Mesodermal cell (in vitro differentiated cells): ENCODE measurements at regions not wholly inside any gene's neighbourhood (a gene's known extent, or its start where the extent isn't known, plus 50 kb on each side); places are given as distances from the start of the nearest gene placed in this dataset.

Experiments used
- H3K27ac ChIP-seq: 2 replicates; pipeline ENCODE4 v1.7.0; 2013; ENCODE audit warnings: mild to moderate bottlenecking, low read depth, low read length, moderate library complexity; ENCODE audit not compliant: severe bottlenecking
- H3K36me3 ChIP-seq: 2 replicates; pipeline ENCODE4 v1.7.1; 2013; ENCODE audit warnings: mild to moderate bottlenecking, low read length, moderate library complexity; ENCODE audit not compliant: control insufficient read depth, insufficient read depth
- H3K4me1 ChIP-seq: one replicate; pipeline ENCODE4 v1.7.1; 2013; ENCODE audit warnings: mild to moderate bottlenecking, low read length; ENCODE audit not compliant: insufficient read depth, control insufficient read depth, poor library complexity, severe bottlenecking
- H3K4me3 ChIP-seq: 2 replicates; pipeline ENCODE4 v1.7.0; 2013; ENCODE audit warnings: low read length, control low read depth, mild to moderate bottlenecking; ENCODE audit not compliant: insufficient read depth, poor library complexity, severe bottlenecking; ENCODE audit errors: extremely low read depth
- H3K9me3 ChIP-seq: 2 replicates; pipeline ENCODE4 v1.7.1; 2013; ENCODE audit warnings: mild to moderate bottlenecking, low read length, moderate library complexity; ENCODE audit not compliant: control insufficient read depth
- WGBS, 2 experiments: methylation state at CpG; one replicate each; pipeline ENCODE4 v1.1.5; 2013; ENCODE audit warnings: missing lambda C conversion rate in 2 of 2; ENCODE audit not compliant: insufficient coverage in 2 of 2; 5-methylcytosine and 5-hydroxymethylcytosine counted together

DNA sequence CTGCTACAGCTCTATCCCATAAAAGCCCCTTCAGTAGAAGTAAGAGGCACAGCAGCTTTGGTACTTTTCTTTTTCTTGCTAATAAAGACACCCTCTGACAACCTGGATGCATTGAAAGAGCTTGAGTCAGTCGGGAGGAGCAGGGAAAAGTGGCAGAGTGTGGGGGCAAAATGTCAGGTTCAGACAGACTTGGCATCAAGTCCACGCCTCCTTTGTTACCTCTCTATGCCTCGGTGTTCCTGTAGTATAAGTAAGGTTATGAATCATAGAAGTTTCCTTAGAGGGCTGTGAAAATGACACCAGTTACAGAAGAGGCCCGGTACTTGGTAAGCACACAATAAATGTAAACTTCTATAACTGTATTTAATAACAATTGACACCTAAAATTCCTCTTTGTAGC lies 133.9 kb downstream of the ESM1 start:
- H3K4me3 ChIP-seq, result no peak overlapping the region
- H3K27ac ChIP-seq, result no peak overlapping the region
- H3K36me3 ChIP-seq, result no peaks in the 10 kb centered on the region
- WGBS, 2 experiments, result 83 to 100% methylated on average over 1 of the region's 4 CpGs
- no peaks in the 10 kb centered on the region for H3K9me3 ChIP-seq
- H3K4me1 ChIP-seq, result no peaks in the 10 kb centered on the region

DNA sequence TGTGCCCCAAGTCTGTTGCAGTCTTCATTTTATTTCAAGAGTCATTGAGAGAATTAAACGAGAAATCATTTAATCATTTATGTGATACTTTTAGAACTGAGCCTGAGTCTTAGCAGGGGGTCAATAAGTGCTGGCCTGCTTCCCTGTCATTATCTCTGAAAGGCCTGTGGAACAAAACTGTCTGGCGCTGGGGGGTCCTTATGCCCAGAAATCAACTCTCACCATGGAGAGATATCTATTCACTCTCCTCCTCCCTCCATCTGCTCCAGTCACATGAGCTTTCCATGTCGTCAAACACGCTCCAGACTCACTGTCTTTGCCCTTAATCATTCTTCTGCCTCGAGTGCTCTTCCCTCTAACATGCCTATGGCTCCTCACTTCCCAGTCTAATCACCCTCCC lies 136.8 kb downstream of the ESM1 start:
- no peaks in the 10 kb centered on the region for H3K36me3 ChIP-seq
- no peak overlapping the region for H3K27ac ChIP-seq
- 84 to 89% methylated on average over 4 to 5 of the region's 5 CpGs for WGBS, 2 experiments
- H3K9me3 ChIP-seq, result no peaks in the 10 kb centered on the region
- H3K4me1 ChIP-seq, result peaks cover 10% of the 10 kb centered on the region
- no peak overlapping the region for H3K4me3 ChIP-seq

DNA sequence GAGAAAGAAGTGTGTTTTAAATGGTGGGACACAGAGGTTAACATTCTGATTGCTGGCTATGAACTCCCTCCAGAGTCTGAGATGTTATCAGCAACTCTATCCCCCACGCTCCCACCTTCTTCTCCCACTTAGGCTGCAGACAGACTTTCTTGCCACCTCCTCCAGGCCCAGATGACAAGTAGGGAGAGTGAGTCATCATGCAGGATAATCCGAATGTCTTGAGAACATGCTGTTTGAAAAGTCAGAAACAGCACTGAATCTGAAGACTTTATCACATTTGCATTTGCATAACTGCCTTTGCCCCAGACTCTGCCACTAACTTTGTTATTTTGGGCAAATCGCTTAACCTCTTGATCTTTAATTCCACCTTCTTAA lies 139.8 kb downstream of the ESM1 start:
- no peak overlapping the region for H3K4me3 ChIP-seq
- 31 to 70% methylated on average over 2 to 3 of the region's 3 CpGs for WGBS, 2 experiments
- H3K4me1 ChIP-seq, result peaks cover 10% of the 10 kb centered on the region
- H3K27ac ChIP-seq, result peak overlapping the region; percentile 32
- H3K36me3 ChIP-seq, result no peaks in the 10 kb centered on the region
- no peaks in the 10 kb centered on the region for H3K9me3 ChIP-seq

DNA sequence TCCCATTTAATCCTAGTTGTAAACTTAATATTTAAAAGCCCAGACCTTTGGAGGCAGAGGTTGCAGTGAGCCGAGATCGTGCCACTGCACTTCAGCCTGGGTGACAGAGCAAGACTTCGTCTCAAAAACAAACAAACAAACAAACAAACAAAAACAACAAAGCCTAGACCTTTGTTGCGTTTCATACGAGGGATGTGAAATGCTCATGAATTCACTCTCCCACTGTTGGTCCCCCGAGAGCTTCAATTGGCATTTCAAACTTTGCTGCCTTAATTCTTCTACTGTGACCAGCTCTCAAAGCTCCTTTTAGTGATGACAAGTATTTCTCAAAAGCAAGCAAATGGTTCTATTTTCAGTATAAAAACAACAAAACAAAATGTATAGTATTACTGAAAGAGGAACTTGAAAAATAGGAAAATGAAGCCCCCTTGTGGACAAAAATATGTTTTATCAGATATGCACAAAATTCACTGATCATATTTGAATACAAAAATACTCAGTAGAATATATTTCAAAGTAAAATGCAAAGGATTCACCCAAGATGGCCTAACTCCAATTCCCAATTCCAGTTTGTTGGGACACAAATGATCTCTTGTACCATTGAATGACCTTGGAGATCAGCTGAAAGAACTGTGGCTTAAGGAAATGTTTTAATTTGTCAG lies 140.4 kb downstream of the ESM1 start:
- H3K4me1 ChIP-seq, result peaks cover 10% of the 10 kb centered on the region
- WGBS, 2 experiments, result 88 to 89% methylated on average over 2 to 4 of the region's 6 CpGs
- no peaks in the 10 kb centered on the region for H3K36me3 ChIP-seq
- H3K27ac ChIP-seq, result peak overlapping the region; percentile 25
- no peak overlapping the region for H3K4me3 ChIP-seq
- no peaks in the 10 kb centered on the region for H3K9me3 ChIP-seq

DNA sequence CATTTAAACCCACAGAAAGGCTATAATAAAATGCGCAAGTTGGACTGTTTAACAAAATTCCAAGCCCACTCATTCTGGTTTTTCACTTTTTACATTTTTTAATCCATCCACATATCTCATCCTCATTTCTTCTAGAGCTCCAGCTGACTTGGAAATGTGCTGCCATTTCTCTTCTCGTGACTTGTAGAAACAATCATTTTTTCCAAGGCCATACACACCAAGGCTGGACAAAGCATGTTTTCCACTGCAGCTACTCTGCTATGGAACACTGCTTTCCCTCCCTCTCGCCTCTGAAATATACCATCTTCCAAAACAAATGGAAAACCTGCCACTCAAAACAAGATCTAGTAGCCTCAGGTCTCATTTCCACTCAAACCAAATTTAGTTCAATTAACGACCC lies 141.1 kb downstream of the ESM1 start:
- 83 to 100% methylated on average over 3 of the region's 4 CpGs for WGBS, 2 experiments
- Histone ChIP-seq H3K4me3 (no peak overlapping the region), H3K36me3 (no peaks in the 10 kb centered on the region), H3K9me3 (no peaks in the 10 kb centered on the region), H3K27ac (no peak overlapping the region), H3K4me1 (peaks cover 10% of the 10 kb centered on the region)

DNA sequence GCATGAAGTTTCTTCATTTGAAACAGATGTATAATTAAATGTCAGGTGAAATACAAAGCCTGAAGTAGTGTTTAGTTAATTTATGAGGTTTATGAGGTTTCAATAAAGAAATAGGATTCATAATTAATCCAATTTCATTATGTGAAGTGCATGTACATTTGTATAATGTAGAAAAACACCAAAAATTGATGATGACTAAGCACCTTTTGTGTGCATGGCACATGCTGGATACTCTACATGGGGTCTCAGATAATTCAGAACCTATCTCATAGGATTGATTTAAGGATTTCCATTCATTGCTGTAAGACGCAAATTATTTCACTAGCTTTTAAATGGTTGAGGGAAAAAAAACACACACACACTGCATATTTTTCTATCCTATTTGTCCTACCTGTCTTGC lies 143.9 kb downstream of the ESM1 start:
- no CpG with 5 or more reads among the region's 1 CpG for WGBS, 2 experiments
- no peaks in the 10 kb centered on the region for H3K9me3 ChIP-seq
- peaks cover 10% of the 10 kb centered on the region for H3K4me1 ChIP-seq
- no peak overlapping the region for H3K4me3 ChIP-seq
- no peaks in the 10 kb centered on the region for H3K36me3 ChIP-seq
- H3K27ac ChIP-seq, result no peak overlapping the region

DNA sequence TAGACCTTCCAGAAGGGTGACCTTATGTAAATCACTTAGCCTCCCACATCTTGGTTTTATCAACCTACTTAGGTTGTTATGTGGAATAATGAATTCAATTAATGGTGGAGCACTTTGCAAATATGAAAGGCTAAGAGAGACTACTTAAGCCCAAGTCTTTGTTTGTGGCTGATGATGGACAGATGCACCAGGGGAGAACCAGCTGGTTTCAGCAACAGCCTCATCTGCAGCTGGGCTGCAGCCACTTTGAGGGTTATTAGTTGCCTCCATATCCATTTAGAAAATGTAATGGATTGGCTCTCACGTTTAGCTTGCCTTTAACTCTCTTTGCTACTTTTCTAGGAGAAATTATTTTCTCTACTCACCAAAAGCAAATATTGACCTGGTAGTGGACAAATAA lies 146.6 kb downstream of the ESM1 start:
- Histone ChIP-seq H3K9me3 (no peaks in the 10 kb centered on the region), H3K4me1 (peaks cover 4% of the 10 kb centered on the region), H3K36me3 (no peaks in the 10 kb centered on the region), H3K27ac (no peak overlapping the region), H3K4me3 (no peak overlapping the region)
- no CpG with 5 or more reads among the region's 1 CpG for WGBS, 2 experiments

DNA sequence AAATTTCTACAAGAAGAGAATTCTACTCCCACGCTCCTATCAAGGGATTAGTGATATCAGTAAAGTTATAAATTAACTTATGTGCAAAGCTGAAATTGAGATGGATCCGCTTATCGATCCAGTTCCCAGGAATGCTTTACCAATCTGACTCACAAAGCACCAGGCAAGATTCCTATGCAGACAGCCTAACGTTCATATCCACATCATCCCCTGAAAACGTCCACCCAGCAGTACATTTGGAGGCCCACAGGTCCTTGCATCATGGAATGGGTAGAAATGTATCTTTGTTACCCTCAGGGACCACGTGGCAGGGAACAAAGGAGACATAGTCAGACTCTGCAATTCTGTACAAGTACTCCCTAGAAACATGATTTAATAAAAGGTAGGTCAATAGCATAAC lies 147.4 kb downstream of the ESM1 start:
- Histone ChIP-seq H3K27ac (no peak overlapping the region), H3K9me3 (no peaks in the 10 kb centered on the region), H3K4me3 (no peak overlapping the region), H3K36me3 (no peaks in the 10 kb centered on the region), H3K4me1 (peaks cover 4% of the 10 kb centered on the region)
- 86 to 100% methylated on average over 1 to 2 of the region's 6 CpGs for WGBS, 2 experiments

DNA sequence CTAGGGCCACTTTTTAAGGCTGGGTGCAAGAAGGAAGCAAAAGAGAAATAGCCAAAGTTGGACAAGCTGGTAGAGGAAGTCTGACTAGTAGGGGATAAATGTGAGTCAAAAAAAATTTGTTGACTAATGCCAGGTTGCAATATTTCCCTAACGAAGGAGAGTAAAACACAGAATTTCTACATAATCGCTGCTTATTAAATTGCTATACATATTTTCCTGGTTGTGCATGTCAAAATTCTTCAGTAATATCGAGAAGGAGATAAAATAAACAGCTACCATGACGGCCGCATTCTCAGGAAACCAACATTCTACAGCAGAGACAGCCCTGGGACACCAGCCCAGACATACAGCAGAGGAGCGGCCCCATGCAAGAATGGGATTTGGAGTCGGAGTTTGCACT lies 148.3 kb downstream of the ESM1 start:
- Histone ChIP-seq H3K4me3 (no peak overlapping the region), H3K9me3 (no peaks in the 10 kb centered on the region), H3K4me1 (peaks cover 4% of the 10 kb centered on the region), H3K36me3 (no peaks in the 10 kb centered on the region), H3K27ac (no peak overlapping the region)
- WGBS, 2 experiments, result 90% methylated on average over 2 of the region's 7 CpGs; no CpG with 5 or more reads in 1 of the 2 experiments

DNA sequence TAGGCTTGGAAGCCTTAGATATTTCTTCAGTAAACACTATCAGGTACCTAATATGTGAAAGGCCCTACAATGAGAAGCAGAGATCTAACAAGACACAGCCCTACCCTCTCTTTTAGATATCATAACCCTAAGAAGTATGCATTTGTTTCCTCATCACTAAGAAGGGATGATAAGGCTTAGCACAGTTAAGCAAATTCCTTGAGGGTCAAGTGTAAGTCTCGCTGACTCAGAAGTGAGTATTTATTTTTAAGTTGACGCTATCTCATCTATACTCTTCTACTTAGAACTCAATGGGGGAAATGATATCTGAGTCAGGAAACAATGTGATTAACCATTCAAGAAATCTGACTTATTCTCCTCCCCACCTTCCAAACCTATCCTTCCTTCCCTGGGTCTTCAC lies 149.7 kb downstream of the ESM1 start:
- H3K36me3 ChIP-seq, result no peaks in the 10 kb centered on the region
- H3K9me3 ChIP-seq, result no peaks in the 10 kb centered on the region
- WGBS, 2 experiments, result no CpG with 5 or more reads among the region's 2 CpGs
- peaks cover 4% of the 10 kb centered on the region for H3K4me1 ChIP-seq
- no peak overlapping the region for H3K27ac ChIP-seq
- H3K4me3 ChIP-seq, result no peak overlapping the region

DNA sequence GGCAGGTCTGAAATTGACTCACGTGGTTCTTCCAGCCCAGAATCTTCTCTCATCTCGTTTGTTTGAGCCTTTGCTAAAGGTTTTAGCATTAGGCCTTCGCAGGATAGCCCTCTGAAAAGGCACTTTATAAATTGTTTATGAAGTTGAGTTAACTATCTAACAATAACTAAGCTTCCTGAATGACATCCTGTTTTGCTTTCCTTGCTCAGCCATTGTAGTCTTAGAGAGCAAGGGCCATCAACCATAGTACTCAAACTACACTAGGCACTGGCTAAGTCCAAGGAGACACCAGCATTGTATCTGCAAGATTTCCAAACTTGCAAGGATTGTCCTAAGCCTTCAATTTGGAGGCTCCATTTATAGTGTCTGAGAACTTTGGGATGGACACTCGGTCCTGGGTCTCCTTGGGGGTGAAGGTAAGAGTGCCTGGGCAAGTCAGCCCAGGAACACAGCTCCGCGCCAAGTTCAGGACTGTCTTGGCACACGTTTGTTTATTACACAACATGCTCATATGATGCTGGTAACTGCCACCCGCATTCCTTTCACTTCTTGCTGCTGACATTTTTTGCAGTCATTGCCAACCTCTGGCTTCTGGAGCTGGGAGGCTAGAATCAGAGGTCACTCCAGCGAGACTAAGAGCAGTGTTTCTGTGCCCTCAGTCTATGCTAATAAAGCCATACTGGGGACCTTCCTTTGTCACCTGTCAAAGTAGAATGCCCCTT lies 151.1 kb downstream of the ESM1 start:
- Histone ChIP-seq H3K27ac (no peak overlapping the region), H3K36me3 (no peaks in the 10 kb centered on the region), H3K9me3 (no peaks in the 10 kb centered on the region), H3K4me1 (peaks cover 4% of the 10 kb centered on the region), H3K4me3 (no peak overlapping the region)
- WGBS, 2 experiments, result 81 to 92% methylated on average over 7 of the region's 9 CpGs
